ENCODE measurements at regions not wholly inside any gene's neighbourhood (a gene's known extent, or its start where the extent isn't known, plus 50 kb on each side); places are given as distances from the start of the nearest gene placed in this dataset.

DNA sequence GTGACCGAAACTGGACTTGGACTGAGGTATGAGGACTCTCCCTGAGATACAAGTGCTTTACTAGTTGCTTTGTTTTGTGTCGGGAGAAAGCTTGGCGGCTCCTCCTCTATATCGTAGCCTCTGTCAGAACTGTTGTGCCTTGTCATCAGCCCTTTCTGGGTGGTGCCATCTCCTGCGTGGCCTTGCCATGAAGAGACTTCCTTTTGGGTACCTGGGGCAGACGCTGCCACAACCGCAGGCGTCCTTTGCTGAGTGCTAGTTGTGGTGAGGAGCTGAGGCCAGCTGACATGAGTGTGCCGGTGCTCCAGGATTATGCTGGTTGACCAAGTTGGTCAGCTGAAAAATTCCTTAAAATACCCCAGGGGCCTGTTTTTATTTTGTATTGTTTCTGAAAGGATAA, 124.5 kb downstream of the AKAP11 start:
- TF ChIP-seq POLR2AphosphoS5 (IDR thresholded peaks at IDR 0.05; ENCODE audit: low read depth, low read length) (no peak), TAF1 (IDR thresholded peaks at IDR 0.05; ENCODE audit: low read depth, low read length) (no peak), SPI1 (IDR thresholded peaks at IDR 0.05; ENCODE audit: low read depth, low read length) (no peak), PAX5 (IDR thresholded peaks at IDR 0.05; ENCODE audit: insufficient read depth, low read length, severe bottlenecking) (no peak), POLR2A (IDR thresholded peaks at IDR 0.05; ENCODE audit: low read depth, low read length) (no peak), POU2F2 (IDR thresholded peaks at IDR 0.05; ENCODE audit: low read depth, low read length) (no peak)

All from GM12891 (cell line).